OCI-LY3 (cell line): ENCODE measurements at regions not wholly inside any gene's neighbourhood (a gene's known extent, or its start where the extent isn't known, plus 50 kb on each side); places are given as distances from the start of the nearest gene placed in this dataset.
"Not testable (repeated sequence)": the region's sequence is repeated elsewhere in the genome, so short reads cannot be mapped to it uniquely, and the experiment has no call there.

ENCODE experiments used
- H2AFZ ChIP-seq: fragments of 200-600, 300-600 bp; shearing (Covaris generic); 2 replicates; pipeline ENCODE4 v1.6.0; 2014; ENCODE audit warnings: antibody characterized with exemption, low read depth, low read length
- H3K27ac ChIP-seq: fragments of 200-600, 300-600 bp; sonication (generic); 2 replicates; pipeline ENCODE4 v1.5.1; 2014; ENCODE audit warnings: mild to moderate bottlenecking, low read length, moderate library complexity, mixed read lengths
- H3K27me3 ChIP-seq: fragments of 200-600, 300-600 bp; sonication (generic); 2 replicates; pipeline ENCODE4 v1.6.1; 2014; ENCODE audit warnings: low read depth, low read length, mixed read lengths
- H3K36me3 ChIP-seq: fragments of 200-600, 300-600 bp; sonication (generic); replicated peaks from 2 replicates; pipeline ENCODE3; 2014; ENCODE audit warnings: low read depth, low read length, mixed read lengths
- H3K4me1 ChIP-seq: fragments of 300-600, 200-600 bp; sonication (generic); 2 replicates; pipeline ENCODE4 v1.6.1; 2014; ENCODE audit warnings: low read length, mixed read lengths
- H3K4me2 ChIP-seq: fragments of 200-600, 300-600 bp; sonication (generic); 2 replicates; pipeline ENCODE4 v1.6.1; 2014; ENCODE audit warnings: low read length, mixed read lengths
- H3K4me3 ChIP-seq: fragments of 300-600, 200-600 bp; sonication (generic); 2 replicates; pipeline ENCODE4 v1.5.1; 2014; ENCODE audit warnings: antibody characterized with exemption, mild to moderate bottlenecking, low read length, moderate library complexity
- H3K79me2 ChIP-seq: fragments of 300-600, 200-600 bp; shearing (Covaris generic); 2 replicates; pipeline ENCODE4 v1.6.1; 2014; ENCODE audit warnings: mild to moderate bottlenecking, low read length, mixed read lengths
- H3K9ac ChIP-seq: fragments of 300-600, 200-600 bp; shearing (Covaris generic); 2 replicates; pipeline ENCODE4 v1.6.0; 2014; ENCODE audit warnings: mild to moderate bottlenecking, low read length, moderate library complexity
- H3K9me3 ChIP-seq: fragments of 200-600, 300-600 bp; shearing (Covaris generic); 2 replicates; pipeline ENCODE4 v1.6.1; 2014; ENCODE audit warnings: low read length, mixed read lengths; ENCODE audit not compliant: insufficient read depth
- H4K20me1 ChIP-seq: fragments of 200-600, 300-600 bp; sonication (generic); 2 replicates; pipeline ENCODE4 v1.6.1; 2016; ENCODE audit warnings: low read length, mixed read lengths; ENCODE audit not compliant: insufficient read depth
- CTCF ChIP-seq: fragments of 200-600, 300-600 bp; sonication (generic); IDR thresholded peaks from 2 replicates; pipeline ENCODE4 v1.5.1; 2014; ENCODE audit warnings: antibody characterized with exemption, low read length, low read depth
- EZH2phosphoT487 ChIP-seq: fragments of 200-600 bp; shearing (Covaris generic); IDR thresholded peaks from 2 replicates; pipeline ENCODE4 v1.6.1; 2018; ENCODE audit warnings: antibody characterized with exemption, mixed run types, low read depth

- H3K79me2 ChIP-seq: no peaks in the 10 kb centered on the region
- H3K4me2 ChIP-seq: peak overlapping the region; percentile 45
- H3K4me1 ChIP-seq: peaks cover 27% of the 10 kb centered on the region
- H3K9ac ChIP-seq: no peak overlapping the region
- no peaks in the 10 kb centered on the region for H4K20me1 ChIP-seq
- no peaks in the 10 kb centered on the region for H3K27me3 ChIP-seq
- H3K36me3 ChIP-seq: no peaks in the 10 kb centered on the region
- TF ChIP-seq CTCF (no peak), EZH2phosphoT487 (no peak)
- H3K27ac ChIP-seq: 0 out of 2 replicates have a peak overlapping the region, but pooled peaks have one; percentile 17
- no peak overlapping the region for H2AFZ ChIP-seq
- H3K4me3 ChIP-seq: peak overlapping the region; percentile 8; the same call in 1 of the 2 replicates
- H3K9me3 ChIP-seq: 0 out of 2 replicates have a peak, but pooled peaks cover 3% of the 10 kb centered on the region
Measured at GRCh38 chr1:219090607-219091006, 83.1 kb upstream of the LYPLAL1 start.

GRCh38 chr1:219092206-219092605, 81.5 kb upstream of the LYPLAL1 start:
- TF ChIP-seq EZH2phosphoT487: no peak
- TF ChIP-seq CTCF: no peak
- Histone ChIP-seq H3K4me1 (peaks cover 27% of the 10 kb centered on the region), H3K9me3 (0 out of 2 replicates have a peak, but pooled peaks cover 3% of the 10 kb centered on the region), H3K27ac (no peak overlapping the region), H2AFZ (no peak overlapping the region), H3K27me3 (no peaks in the 10 kb centered on the region), H3K9ac (no peak overlapping the region), H3K79me2 (no peaks in the 10 kb centered on the region), H3K36me3 (no peaks in the 10 kb centered on the region), H3K4me3 (no peak overlapping the region), H3K4me2 (no peak overlapping the region), H4K20me1 (no peaks in the 10 kb centered on the region)

- H3K4me1 ChIP-seq: no peaks in the 10 kb centered on the region
- TF ChIP-seq CTCF: no peak
- TF ChIP-seq EZH2phosphoT487: no peak
- no peaks in the 10 kb centered on the region for H3K9me3 ChIP-seq
- H3K4me2 ChIP-seq: no peak overlapping the region
- H3K36me3 ChIP-seq: no peaks in the 10 kb centered on the region
- H2AFZ ChIP-seq: no peak overlapping the region
- no peak overlapping the region for H3K9ac ChIP-seq
- no peaks in the 10 kb centered on the region for H3K79me2 ChIP-seq
- no peak overlapping the region for H3K27ac ChIP-seq
- H3K4me3 ChIP-seq: no peak overlapping the region
- H3K27me3 ChIP-seq: no peaks in the 10 kb centered on the region
- no peaks in the 10 kb centered on the region for H4K20me1 ChIP-seq
Measured at GRCh38 chr1:219099307-219099706, 74.4 kb upstream of the LYPLAL1 start.

GRCh38 chr1:219100059-219100458, 73.6 kb upstream of the LYPLAL1 start:
- H3K9ac ChIP-seq: no peak overlapping the region
- H3K9me3 ChIP-seq: no peaks in the 10 kb centered on the region
- TF ChIP-seq CTCF (no peak), EZH2phosphoT487 (no peak)
- H3K27me3 ChIP-seq: no peaks in the 10 kb centered on the region
- H3K4me2 ChIP-seq: no peak overlapping the region
- H2AFZ ChIP-seq: no peak overlapping the region
- H3K79me2 ChIP-seq: no peaks in the 10 kb centered on the region
- no peak overlapping the region for H3K27ac ChIP-seq
- H3K4me1 ChIP-seq: no peaks in the 10 kb centered on the region
- H3K36me3 ChIP-seq: no peaks in the 10 kb centered on the region
- H4K20me1 ChIP-seq: no peaks in the 10 kb centered on the region
- H3K4me3 ChIP-seq: no peak overlapping the region

- not testable (repeated sequence) for H3K9ac ChIP-seq, H4K20me1 ChIP-seq, H3K9me3 ChIP-seq, H3K4me2 ChIP-seq, H3K4me3 ChIP-seq, H3K27me3 ChIP-seq, H3K79me2 ChIP-seq, H2AFZ ChIP-seq, H3K27ac ChIP-seq, H3K4me1 ChIP-seq, H3K36me3 ChIP-seq
Measured at GRCh38 chr1:219102466-219102865, 71.2 kb upstream of the LYPLAL1 start.
